NOMO-1 (cell line): ENCODE measurements at regions not wholly inside any gene's neighbourhood (a gene's known extent, or its start where the extent isn't known, plus 50 kb on each side); places are given as distances from the start of the nearest gene placed in this dataset.

Source experiments
- DNase-seq, 2 experiments: peaks; one replicate each; lab custom pipeline; 2025; ENCODE audit not compliant: unreplicated experiment in 2 of 2; lab: John Stamatoyannopoulos, UW

- DNase-seq, result peak; percentile 21 to 38
Observed at GRCh38 chrX:120021927-120022326, 55.6 kb downstream of the RHOXF2B start.

GRCh38 chrX:120020305-120020704 lies 57.2 kb downstream of the RHOXF2B start:
- DNase-seq, result no peak

DNA sequence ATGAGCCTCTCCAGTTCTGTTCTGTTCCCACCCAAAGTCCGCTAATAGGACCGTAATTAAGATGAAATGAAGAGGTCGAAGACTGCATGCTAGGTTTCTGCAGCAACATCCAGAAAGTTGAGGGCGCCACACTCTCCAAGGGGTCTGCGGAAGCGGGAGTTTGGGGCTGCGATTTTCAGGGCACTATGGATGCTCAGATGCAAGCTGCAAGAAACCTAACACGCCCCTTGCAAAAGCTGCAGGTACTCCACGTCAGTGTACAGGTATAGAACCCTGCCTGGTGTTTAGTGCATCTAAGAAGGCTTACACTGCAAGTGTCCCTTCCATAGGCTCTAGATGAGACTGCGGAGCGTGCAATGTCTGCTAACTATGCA lies 61.4 kb downstream of the RHOXF2B start:
- no peak for DNase-seq

GRCh38 chrX:120015145-120016067 lies 62.1 kb downstream of the RHOXF2B start:
- no peak for DNase-seq

DNA sequence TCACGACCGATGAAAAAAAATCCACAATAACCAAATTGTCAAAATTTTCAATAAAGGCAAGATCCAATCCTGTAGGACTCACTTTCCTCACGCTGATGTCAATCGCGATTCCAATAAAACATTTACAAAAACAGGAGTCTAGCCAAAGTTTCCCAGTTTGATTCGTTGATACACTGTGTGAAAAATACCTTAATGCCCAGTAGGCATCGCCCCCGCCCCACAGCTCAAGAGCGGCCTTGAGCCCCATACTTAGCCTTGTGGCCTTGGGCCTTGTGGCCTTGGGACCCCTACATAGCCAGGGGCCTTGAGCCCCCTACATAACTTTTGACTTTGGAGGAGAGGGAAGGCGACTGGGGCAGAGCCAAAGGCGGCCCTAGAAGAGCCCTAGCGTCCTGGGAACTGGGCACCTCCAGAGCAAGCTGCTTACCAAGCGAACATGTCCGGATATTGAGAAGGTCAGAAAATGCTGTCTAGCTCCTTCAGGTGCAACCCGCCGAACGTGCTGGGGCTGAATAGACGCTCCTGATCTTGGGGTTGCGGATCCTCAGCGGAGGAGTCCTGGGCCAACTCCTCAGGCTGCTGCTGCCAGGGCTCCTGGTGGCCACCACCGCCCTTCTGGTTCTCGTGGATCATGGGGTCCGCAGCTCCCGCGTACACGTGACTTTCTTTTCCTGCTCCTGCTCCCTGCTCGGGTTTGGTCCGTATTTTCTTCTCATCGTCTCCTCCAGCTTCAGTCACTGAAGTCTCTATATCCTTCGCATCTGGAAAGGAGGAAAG lies 62.9 kb downstream of the RHOXF2B start:
- DNase-seq, result no peak

DNA sequence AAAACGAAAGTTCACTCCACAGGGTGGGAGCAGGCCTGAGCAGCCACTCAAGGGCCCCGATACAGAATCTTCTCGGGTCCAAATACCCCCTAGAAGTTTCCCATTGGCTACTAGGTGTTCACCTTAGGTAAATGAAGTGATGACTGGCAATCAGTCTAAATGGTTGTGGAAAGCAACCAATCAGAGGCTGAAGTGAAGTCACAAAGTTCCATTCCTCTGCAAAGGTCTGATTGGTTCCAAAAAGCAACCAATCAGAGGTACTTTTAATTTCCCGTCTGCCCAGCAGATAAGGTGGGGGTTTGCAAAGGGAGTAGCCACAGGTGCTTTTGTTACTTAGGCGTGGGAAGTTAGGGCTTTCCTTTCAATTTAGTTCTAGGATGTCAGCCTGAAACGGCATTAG lies 58.2 kb upstream of the NKAP start:
- DNase-seq, result no peak

DNA sequence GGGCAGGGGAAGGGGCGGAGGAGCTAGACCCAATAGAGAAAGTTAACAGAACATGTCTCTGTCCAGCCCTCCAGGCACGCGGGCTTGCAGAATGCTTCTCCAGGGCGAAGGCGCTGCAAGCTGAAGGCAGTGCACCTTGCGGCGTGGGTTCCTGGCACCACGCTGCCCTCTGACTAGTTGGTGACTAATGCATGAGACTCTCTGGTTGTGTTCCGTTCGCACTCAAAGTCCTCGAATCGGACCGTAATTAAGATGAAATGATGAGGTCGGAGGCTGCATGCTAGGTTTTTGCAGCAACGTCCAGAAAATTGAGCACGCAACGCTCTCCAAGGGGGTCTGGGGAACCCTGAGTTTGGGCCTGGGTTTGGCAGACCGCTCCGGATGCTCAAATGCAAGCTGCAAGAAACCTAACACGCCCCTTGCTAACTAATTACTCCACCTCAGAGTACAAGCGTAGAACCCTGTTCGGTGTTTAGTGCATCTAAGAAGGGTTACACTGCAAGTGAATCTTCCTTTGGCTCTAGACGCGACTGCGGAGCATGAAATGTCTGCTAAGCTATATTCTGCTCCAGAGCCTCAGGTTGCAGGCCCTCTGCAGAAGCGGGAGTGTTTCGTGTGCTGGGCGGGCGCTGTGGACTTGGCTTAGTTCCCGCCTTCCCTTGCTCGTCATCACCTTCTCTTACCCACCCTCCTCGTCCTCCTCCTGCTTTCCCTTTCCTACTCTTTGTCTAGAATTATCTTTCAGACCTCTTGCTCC lies 57.1 kb upstream of the NKAP start:
- DNase-seq, result no peak

DNA sequence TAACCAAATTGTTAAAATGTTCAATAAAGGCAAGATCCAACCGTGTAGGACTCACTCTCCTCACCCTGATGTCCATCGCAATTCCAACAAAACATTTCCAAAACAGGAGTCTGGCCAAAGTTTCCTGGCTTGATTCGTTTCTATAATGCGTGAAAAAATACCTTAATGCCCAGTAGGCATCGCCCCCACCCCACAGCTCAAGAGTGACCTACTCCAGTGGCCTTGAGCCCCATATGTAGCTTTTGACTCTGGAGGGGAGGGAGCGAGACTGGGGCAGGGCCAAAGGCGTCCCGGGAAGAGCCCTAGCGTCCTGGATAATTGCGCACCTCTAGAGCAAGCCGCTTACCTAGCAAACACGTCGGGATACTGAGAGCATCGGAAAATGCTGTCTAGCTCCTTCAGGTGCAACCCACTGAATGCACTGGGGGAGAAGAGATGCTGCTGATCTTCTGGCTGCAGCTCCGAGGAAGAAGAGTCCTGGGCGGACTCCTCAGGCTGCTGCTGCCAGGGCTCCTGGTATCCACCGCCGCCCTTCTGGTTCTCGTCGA lies 55.6 kb upstream of the NKAP start:
- DNase-seq, result no peak

GRCh38 chrX:119997570-119997969 lies 54.0 kb upstream of the NKAP start:
- no peak for DNase-seq

DNA sequence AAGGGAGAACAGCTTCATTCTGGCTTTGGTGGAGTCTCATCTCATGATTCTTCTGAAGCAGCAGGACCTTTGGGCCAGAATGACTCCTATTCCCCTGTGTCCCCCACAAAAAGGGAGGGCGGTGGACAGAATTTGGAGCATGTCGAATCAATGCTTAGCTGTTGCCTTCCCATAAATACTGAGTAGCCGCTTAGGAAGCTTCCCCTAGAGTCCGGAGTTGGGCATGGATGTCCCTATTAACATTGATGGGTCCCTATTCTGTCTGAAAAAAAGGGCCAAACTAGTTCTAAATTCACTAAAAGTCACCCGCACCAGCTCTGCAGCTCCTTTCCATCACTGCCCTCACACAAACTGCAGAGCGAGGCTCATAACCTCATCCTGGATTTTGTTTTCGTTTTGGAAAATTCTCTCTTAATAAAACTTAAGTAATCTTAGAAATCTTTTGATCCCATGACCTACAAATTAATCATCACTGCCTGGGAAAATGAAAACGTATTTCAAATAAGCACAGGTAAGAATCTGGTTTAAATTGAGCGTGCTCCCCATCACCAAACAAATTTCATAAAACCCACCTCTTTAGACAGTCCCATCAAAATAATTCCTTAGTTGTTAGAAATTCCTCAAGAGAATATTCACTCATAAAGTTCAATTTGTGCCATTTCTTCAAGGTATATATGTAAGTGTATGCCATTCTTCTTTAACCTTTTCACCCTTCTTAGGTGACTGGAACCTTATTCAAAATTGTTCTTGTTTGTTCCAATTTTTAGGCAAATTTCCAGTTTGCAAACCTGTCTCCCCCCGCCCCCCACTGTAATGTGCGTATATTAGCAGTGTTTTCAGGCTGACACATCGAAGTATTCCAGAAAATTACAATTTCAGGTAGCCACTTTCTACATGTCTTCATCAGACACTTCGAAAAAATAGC lies 53.3 kb upstream of the NKAP start:
- DNase-seq, result no peak

- DNase-seq, result no peak
Observed at GRCh38 chrX:119996069-119996468, 52.5 kb upstream of the NKAP start.
